Trophoblast cell (in vitro differentiated cells and primary cell): ENCODE measurements at regions not wholly inside any gene's neighbourhood (a gene's known extent, or its start where the extent isn't known, plus 50 kb on each side); places are given as distances from the start of the nearest gene placed in this dataset.
"Not testable (repeated sequence)": the region's sequence is repeated elsewhere in the genome, so short reads cannot be mapped to it uniquely, and the experiment has no call there.

ENCODE experiments used
- DNase-seq, 2 donors: peaks; one replicate each; pipeline ENCODE4 v3.0.0-alpha.2; 2016
- H2AFZ ChIP-seq: 2 replicates; pipeline ENCODE4 v1.6.1; 2013; ENCODE audit warnings: low read length, moderate library complexity, mild to moderate bottlenecking; ENCODE audit not compliant: insufficient read depth, poor library complexity
- H2AK5ac ChIP-seq: 2 replicates; pipeline ENCODE4 v1.6.1; 2013; ENCODE audit warnings: mild to moderate bottlenecking, low read length
- H2BK120ac ChIP-seq: 2 replicates; pipeline ENCODE4 v1.6.1; 2013; ENCODE audit warnings: low read length, mild to moderate bottlenecking, moderate library complexity; ENCODE audit not compliant: insufficient read depth, poor library complexity
- H2BK12ac ChIP-seq: 2 replicates; pipeline ENCODE4 v1.6.1; 2013; ENCODE audit warnings: mild to moderate bottlenecking, low read length, moderate library complexity
- H2BK5ac ChIP-seq: 2 replicates; pipeline ENCODE4 v1.6.1; 2013; ENCODE audit warnings: low read length, low read depth, moderate library complexity, mild to moderate bottlenecking; ENCODE audit not compliant: poor library complexity
- H3K14ac ChIP-seq: 2 replicates; pipeline ENCODE4 v1.6.1; 2013; ENCODE audit warnings: mild to moderate bottlenecking, low read length
- H3K18ac ChIP-seq: 2 replicates; pipeline ENCODE4 v1.6.1; 2013; ENCODE audit warnings: mild to moderate bottlenecking, low read length
- H3K23ac ChIP-seq: 2 replicates; pipeline ENCODE4 v1.6.1; 2013; ENCODE audit warnings: low read length
- H3K27ac ChIP-seq: 2 replicates; pipeline ENCODE4 v1.5.1; 2013; ENCODE audit warnings: low read depth, mild to moderate bottlenecking, inconsistent platforms, low read length, moderate library complexity
- H3K27me3 ChIP-seq: 2 replicates; pipeline ENCODE4 v1.6.1; 2013; ENCODE audit warnings: inconsistent platforms, mild to moderate bottlenecking, low read length, moderate library complexity; ENCODE audit not compliant: insufficient read depth
- H3K36me3 ChIP-seq, 2 experiments: 1 replicate in 1 of 2; 2 replicates in 1 of 2; pipeline ENCODE4 v1.6.1; 2013; ENCODE audit warnings: low read length in 2 of 2, mild to moderate bottlenecking in 2 of 2, moderate library complexity in 1 of 2; ENCODE audit not compliant: insufficient read depth in 2 of 2, control insufficient read depth in 1 of 2
- H3K4ac ChIP-seq: 2 replicates; pipeline ENCODE4 v1.6.1; 2013; ENCODE audit warnings: low read depth, mild to moderate bottlenecking, low read length, moderate library complexity
- H3K4me1 ChIP-seq, 2 experiments: 1 replicate in 1 of 2; 2 replicates in 1 of 2; pipeline ENCODE4 v1.6.1; 2013; ENCODE audit warnings: low read length in 2 of 2, mild to moderate bottlenecking in 2 of 2, moderate library complexity in 1 of 2; ENCODE audit not compliant: insufficient read depth in 2 of 2, control insufficient read depth in 1 of 2
- H3K4me2 ChIP-seq: 2 replicates; pipeline ENCODE4 v1.6.1; 2013; ENCODE audit warnings: inconsistent platforms, mild to moderate bottlenecking, low read length, moderate library complexity
- H3K4me3 ChIP-seq: 2 replicates; pipeline ENCODE4 v1.5.1; 2013; ENCODE audit warnings: mild to moderate bottlenecking, low read depth, low read length, inconsistent platforms
- H3K79me1 ChIP-seq: one replicate; pipeline ENCODE4 v1.6.1; 2013; ENCODE audit warnings: low read length
- H3K79me2 ChIP-seq: 2 replicates; pipeline ENCODE4 v1.6.1; 2013; ENCODE audit warnings: low read length, mild to moderate bottlenecking; ENCODE audit not compliant: control insufficient read depth, insufficient read depth, poor library complexity
- H3K9ac ChIP-seq: 2 replicates; pipeline ENCODE4 v1.6.1; 2013; ENCODE audit warnings: mild to moderate bottlenecking, low read length
- H3K9me3 ChIP-seq: 2 replicates; pipeline ENCODE4 v1.6.1; 2013; ENCODE audit warnings: low read depth, mild to moderate bottlenecking, control low read depth, inconsistent platforms, low read length; ENCODE audit not compliant: insufficient read depth
- H4K12ac ChIP-seq: 2 replicates; pipeline ENCODE4 v1.6.1; 2013; ENCODE audit warnings: low read depth, mild to moderate bottlenecking, low read length, moderate library complexity
- H4K8ac ChIP-seq: 2 replicates; pipeline ENCODE4 v1.6.1; 2013; ENCODE audit warnings: low read depth, mild to moderate bottlenecking, low read length, moderate library complexity
- H4K91ac ChIP-seq: one replicate; pipeline ENCODE4 v1.6.1; 2013; ENCODE audit warnings: low read depth, mild to moderate bottlenecking, low read length, moderate library complexity
- WGBS: extraction: QIAGEN DNeasy Blood & Tissue Kit; methylation state at CpG from one replicate; pipeline ENCODE4 v1.1.7; 2013; ENCODE audit warnings: missing lambda C conversion rate; ENCODE audit not compliant: insufficient read length, insufficient coverage; ENCODE audit errors: extremely low coverage; 5-methylcytosine and 5-hydroxymethylcytosine counted together

- H3K23ac ChIP-seq: no peak overlapping the region
- no CpG with 5 or more reads among the region's 5 CpGs for WGBS
- H3K4me3 ChIP-seq: no peak overlapping the region
- no peak overlapping the region for H3K9ac ChIP-seq
- no peak overlapping the region for H4K91ac ChIP-seq
- no peak overlapping the region for H2AFZ ChIP-seq
- no peak overlapping the region for H2BK5ac ChIP-seq
- H3K14ac ChIP-seq: no peak overlapping the region
- H3K79me2 ChIP-seq: no peaks in the 10 kb centered on the region
- no peaks in the 10 kb centered on the region for H3K27me3 ChIP-seq
- H4K12ac ChIP-seq: no peak overlapping the region
- H3K9me3 ChIP-seq: no peaks in the 10 kb centered on the region
- peaks cover 3% of the 10 kb centered on the region in 2 experiments for H3K4me1 ChIP-seq
- H3K79me1 ChIP-seq: peaks cover 2% of the 10 kb centered on the region
- H2BK120ac ChIP-seq: no peak overlapping the region
- H4K8ac ChIP-seq: no peak overlapping the region
- no peak overlapping the region for H3K18ac ChIP-seq
- H2AK5ac ChIP-seq: no peak overlapping the region
- DNase-seq: no peak
- H2BK12ac ChIP-seq: no peak overlapping the region
- no peak overlapping the region for H3K4ac ChIP-seq
- no peak overlapping the region for H3K4me2 ChIP-seq
- no peak overlapping the region for H3K27ac ChIP-seq
- no peaks in the 10 kb centered on the region for H3K36me3 ChIP-seq
These were observed 1227.8 kb upstream of the ZEB2 start for GRCh38 chr2:145747715-145748114.

GRCh38 chr2:145745387-145745721, 1225.4 kb upstream of the ZEB2 start:
- H3K23ac ChIP-seq, H2BK5ac ChIP-seq, H3K14ac ChIP-seq, H4K12ac ChIP-seq, H4K8ac ChIP-seq, H3K27me3 ChIP-seq, H2BK12ac ChIP-seq, H3K27ac ChIP-seq, H3K79me1 ChIP-seq, H3K4me2 ChIP-seq, H2BK120ac ChIP-seq, H3K4ac ChIP-seq, H3K36me3 ChIP-seq, H3K4me3 ChIP-seq, H2AK5ac ChIP-seq, H3K9me3 ChIP-seq, H3K4me1 ChIP-seq, H3K79me2 ChIP-seq, H3K9ac ChIP-seq, H3K18ac ChIP-seq, H4K91ac ChIP-seq, H2AFZ ChIP-seq: not testable (repeated sequence)
- WGBS: no CpG with 5 or more reads among the region's 4 CpGs
- DNase-seq: peak; percentile 12 to 23

GRCh38 chr2:145744541-145745386, 1224.8 kb upstream of the ZEB2 start:
- Histone ChIP-seq H4K8ac (no peak overlapping the region), H2AK5ac (no peak overlapping the region), H4K91ac (no peak overlapping the region), H3K4me1 (no peaks in the 10 kb centered on the region), H2BK120ac (no peak overlapping the region), H3K27ac (no peak overlapping the region), H3K27me3 (no peaks in the 10 kb centered on the region), H2BK5ac (no peak overlapping the region), H3K18ac (no peak overlapping the region), H3K9me3 (no peaks in the 10 kb centered on the region), H2AFZ (no peak overlapping the region), H3K4ac (no peak overlapping the region), H3K79me1 (no peaks in the 10 kb centered on the region), H3K36me3 (no peaks in the 10 kb centered on the region), H3K14ac (no peak overlapping the region), H3K4me2 (no peak overlapping the region), H3K23ac (no peak overlapping the region), H3K79me2 (no peaks in the 10 kb centered on the region), H4K12ac (no peak overlapping the region), H3K4me3 (no peak overlapping the region), H3K9ac (no peak overlapping the region), H2BK12ac (no peak overlapping the region)
- no CpG with 5 or more reads among the region's 4 CpGs for WGBS
- DNase-seq: no peak

- H3K27ac ChIP-seq: no peak overlapping the region
- no peak overlapping the region for H3K4me3 ChIP-seq
- no peaks in the 10 kb centered on the region for H3K36me3 ChIP-seq
- H3K9ac ChIP-seq: no peak overlapping the region
- WGBS: no CpG with 5 or more reads among the region's 2 CpGs
- no peak overlapping the region for H3K14ac ChIP-seq
- no peak overlapping the region for H2AFZ ChIP-seq
- no peak overlapping the region for H4K8ac ChIP-seq
- H3K79me2 ChIP-seq: no peaks in the 10 kb centered on the region
- H4K12ac ChIP-seq: no peak overlapping the region
- no peak overlapping the region for H4K91ac ChIP-seq
- H2BK120ac ChIP-seq: no peak overlapping the region
- no peaks in the 10 kb centered on the region for H3K79me1 ChIP-seq
- no peak overlapping the region for H3K23ac ChIP-seq
- no peaks in the 10 kb centered on the region for H3K9me3 ChIP-seq
- no peak overlapping the region for H2BK5ac ChIP-seq
- no peaks in the 10 kb centered on the region for H3K27me3 ChIP-seq
- no peak overlapping the region for H2AK5ac ChIP-seq
- peak in 1 of 2 donors; percentile 8 for DNase-seq
- H3K4me1 ChIP-seq: no peaks in the 10 kb centered on the region
- H3K4ac ChIP-seq: no peak overlapping the region
- H3K18ac ChIP-seq: no peak overlapping the region
- H2BK12ac ChIP-seq: no peak overlapping the region
- no peak overlapping the region for H3K4me2 ChIP-seq
These were observed 1223.1 kb upstream of the ZEB2 start for GRCh38 chr2:145743011-145743410.
